ENCODE measurements at regions not wholly inside any gene's neighbourhood (a gene's known extent, or its start where the extent isn't known, plus 50 kb on each side); places are given as distances from the start of the nearest gene placed in this dataset.

DNA sequence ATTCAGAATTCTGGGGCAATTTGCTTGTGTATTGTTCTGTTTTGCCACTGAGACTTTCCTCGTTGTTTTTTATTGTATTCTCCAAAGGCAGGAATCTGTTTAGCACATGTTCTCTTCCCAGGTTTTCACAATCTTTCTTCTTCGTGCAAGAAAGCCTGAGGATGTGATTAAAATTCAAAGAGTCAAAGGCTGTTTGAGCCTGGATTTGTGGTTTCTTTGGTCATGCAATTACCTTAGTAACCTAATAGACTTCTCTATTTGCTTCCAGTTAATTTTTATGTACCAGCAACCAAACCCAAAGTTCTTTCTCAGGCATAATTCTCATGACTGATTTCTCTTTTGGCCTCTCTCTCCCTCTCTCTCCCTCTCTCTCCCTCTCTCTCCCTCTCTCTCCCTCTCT, 1420.1 kb upstream of the TENM3 start:
- TF ChIP-seq, protein P1, sequence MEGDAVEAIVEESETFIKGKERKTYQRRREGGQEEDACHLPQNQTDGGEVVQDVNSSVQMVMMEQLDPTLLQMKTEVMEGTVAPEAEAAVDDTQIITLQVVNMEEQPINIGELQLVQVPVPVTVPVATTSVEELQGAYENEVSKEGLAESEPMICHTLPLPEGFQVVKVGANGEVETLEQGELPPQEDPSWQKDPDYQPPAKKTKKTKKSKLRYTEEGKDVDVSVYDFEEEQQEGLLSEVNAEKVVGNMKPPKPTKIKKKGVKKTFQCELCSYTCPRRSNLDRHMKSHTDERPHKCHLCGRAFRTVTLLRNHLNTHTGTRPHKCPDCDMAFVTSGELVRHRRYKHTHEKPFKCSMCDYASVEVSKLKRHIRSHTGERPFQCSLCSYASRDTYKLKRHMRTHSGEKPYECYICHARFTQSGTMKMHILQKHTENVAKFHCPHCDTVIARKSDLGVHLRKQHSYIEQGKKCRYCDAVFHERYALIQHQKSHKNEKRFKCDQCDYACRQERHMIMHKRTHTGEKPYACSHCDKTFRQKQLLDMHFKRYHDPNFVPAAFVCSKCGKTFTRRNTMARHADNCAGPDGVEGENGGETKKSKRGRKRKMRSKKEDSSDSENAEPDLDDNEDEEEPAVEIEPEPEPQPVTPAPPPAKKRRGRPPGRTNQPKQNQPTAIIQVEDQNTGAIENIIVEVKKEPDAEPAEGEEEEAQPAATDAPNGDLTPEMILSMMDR (IDR thresholded peaks at IDR 0.05; ENCODE audit: insufficient read depth, low read depth, low read length) = no peak
- no peak for TF ChIP-seq EZH2 (IDR thresholded peaks at IDR 0.05; ENCODE audit: insufficient read depth, low read length)
